Eye (tissue), 1 donor: ENCODE measurements at regions not wholly inside any gene's neighbourhood (a gene's known extent, or its start where the extent isn't known, plus 50 kb on each side); places are given as distances from the start of the nearest gene placed in this dataset.

Experiments used
- DNase-seq: peaks from one replicate; pipeline ENCODE4 v3.0.0-alpha.2; 2015

DNA sequence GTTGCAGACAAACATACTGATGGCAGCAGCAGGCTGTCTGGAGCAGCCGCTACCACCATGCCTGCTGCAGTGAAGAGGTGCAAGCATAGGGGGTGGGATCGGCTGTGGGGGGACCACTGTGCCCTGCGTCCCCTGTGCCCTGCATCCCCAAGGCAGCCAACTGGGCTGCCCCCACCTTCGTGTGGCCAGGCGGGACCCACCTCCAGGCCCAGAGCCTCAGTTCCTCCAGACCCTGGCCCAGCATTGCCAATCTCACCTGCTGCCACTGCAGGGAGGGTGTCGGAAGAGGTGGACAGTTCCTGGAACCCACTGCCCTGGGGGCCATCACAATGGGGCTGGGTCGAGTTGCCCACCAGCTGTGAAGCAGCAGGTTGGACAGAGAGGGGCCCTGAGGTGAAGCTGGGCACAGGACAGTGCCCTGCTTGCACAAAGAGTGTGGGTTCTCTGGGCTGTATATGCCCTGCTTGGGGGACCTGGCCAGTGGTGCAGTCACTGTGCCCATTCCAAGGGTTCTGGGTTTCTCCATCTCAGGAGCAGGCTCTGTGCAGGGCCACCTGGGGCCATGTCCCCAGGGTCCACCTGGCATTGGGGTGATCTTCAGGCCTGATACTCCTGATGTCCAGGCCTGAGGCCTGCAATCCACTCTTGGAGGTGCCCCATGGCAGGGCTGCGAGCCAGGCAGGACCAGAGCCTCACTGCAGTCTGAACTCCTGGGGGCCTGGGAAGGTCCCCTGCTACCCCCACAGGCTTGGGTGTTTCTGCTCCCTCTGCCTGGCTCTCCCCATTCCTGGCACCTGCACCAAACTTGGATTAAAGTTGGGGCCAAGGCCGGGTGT lies 261.4 kb upstream of the NRIP1 start:
- DNase-seq: no peak

DNA sequence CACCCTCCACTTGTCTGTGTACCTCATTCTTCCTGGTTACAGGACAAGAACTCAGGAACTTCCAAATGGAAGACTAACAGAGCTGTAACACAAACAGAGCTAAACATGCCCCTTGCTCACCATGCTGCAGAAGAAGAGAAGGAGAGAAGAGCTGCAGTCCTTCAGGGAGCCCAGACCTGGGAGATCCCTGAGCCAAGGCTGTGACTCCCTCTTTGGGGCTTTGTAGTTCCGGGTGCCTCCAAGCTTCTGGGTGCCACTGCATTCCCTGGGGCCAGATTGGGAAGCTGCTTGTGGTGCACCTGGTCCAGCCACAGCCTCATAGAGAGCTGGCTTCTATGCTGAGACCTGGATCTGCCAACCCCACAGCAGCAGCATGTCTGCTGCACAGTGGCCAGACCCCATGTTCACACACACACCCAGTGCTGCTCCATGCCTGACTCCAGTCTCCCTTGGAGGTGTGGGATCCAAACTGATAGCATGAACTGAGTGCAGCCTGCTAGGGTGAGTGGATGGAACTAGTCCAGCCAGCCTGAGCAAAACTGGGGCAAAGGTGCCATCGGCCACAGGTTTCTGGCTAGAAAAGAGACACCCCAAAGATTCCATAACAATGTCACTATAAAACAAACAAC lies 263.0 kb upstream of the NRIP1 start:
- no peak for DNase-seq

GRCh38 chr21:15329191-15329590 lies 264.4 kb upstream of the NRIP1 start:
- no peak for DNase-seq

- no peak for DNase-seq
Measured at GRCh38 chr21:15330872-15331271, 266.1 kb upstream of the NRIP1 start.

GRCh38 chr21:15332572-15332971 lies 267.8 kb upstream of the NRIP1 start:
- no peak for DNase-seq

DNA sequence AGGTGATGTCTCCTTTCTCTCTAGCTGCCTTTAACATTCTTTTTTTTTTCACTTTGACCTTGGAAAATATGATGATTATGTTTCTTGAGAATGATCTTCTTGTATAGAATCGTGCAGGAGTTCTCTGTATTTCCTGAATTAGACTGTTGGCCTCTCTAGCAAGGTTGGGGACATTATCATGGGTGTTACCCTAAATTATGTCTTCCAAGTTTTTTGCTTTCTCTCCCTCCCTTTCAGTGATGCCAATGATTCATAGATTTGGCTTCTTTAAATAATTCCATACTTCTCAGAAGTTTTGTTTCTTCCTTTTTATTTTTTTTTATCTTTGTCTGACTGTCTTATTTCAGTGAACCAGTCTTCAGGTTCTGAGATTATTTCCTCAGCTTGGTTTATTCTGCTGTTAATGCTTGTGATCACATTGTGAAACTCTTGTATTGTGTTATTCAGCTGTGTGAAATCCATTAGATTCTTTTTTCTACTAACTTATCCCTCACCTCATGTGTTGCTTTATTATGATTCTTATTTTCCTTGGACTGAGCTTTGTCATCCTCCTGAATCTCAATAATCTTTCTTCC lies 268.4 kb upstream of the NRIP1 start:
- no peak for DNase-seq

DNA sequence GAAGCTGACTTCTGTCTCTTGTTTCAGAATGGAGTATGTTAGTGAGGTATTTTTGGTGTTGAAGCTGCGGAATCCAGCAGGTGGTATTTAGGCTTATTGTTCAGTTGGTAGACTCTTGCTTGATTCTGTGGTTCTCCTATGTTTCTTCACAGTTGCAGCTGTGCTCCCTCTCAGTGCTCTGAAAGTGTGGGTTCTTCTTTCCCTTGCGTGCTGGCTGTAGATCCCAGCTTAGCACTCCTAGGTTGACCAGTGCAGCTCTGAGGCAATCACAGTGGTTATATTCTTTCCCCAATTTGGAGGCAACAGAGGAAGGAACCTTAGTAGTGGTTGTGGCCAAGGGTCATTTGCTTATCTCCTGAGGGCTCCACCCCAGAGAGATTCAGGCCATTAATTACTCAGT lies 269.2 kb upstream of the NRIP1 start:
- no peak for DNase-seq

DNA sequence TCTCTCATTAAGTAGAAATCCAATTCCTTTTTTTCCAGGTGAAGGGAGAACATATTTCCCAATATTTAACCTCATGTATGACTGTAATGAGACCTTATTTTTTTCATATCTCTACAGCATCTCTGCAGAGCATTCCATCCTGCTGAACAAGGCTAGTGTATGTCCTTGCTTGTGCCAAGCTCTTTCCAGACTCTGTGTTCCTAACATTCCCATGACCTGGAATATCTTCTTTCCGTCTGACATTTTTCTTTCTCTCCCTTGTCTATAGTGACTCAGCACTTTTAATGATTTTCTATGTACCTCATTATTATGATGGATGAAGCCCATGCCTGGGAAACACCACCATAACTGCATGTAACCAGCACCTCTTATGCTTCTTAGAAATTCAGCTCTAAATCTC lies 278.3 kb upstream of the NRIP1 start:
- DNase-seq: no peak

DNA sequence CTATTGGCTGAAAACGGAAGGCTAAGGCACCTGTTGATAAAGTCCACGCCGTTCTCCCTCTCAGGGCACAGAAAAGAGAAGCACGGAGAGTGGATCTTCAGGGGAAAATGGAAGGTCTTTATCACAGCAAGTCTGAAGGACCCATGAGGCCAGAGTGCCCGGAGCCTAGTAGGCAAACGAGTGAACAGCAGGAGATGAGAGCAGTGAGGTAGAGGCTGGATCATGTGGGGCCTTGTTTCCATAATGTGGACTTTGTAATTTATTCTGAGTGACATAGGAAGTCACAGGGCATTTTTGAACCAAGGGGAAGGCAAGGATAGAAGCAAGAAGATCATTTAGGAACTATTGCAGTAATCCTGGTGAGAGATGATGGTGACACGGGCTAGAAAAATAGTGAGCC lies 287.2 kb upstream of the NRIP1 start:
- DNase-seq: no peak

DNA sequence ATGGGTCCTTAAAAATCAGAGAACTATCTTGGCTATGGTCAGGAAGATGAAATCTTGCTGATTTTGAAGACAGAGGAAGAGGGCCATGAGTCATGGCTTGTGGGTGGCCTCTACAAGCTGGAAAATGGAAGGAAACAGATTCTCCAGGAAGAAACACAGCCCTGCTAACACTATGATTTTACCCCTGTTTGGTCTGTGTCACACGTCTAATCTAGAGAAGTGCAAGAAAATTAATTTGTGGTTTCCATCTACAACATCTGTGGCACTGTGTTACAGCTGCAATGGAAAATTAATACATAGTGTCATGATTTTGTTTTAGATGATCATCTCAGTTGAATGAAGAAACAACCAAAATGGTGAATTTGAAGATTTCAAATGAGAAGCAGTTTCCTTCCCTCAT lies 288.7 kb upstream of the NRIP1 start:
- no peak for DNase-seq

GRCh38 chr21:15354516-15354915 lies 289.7 kb upstream of the NRIP1 start:
- no peak for DNase-seq

DNA sequence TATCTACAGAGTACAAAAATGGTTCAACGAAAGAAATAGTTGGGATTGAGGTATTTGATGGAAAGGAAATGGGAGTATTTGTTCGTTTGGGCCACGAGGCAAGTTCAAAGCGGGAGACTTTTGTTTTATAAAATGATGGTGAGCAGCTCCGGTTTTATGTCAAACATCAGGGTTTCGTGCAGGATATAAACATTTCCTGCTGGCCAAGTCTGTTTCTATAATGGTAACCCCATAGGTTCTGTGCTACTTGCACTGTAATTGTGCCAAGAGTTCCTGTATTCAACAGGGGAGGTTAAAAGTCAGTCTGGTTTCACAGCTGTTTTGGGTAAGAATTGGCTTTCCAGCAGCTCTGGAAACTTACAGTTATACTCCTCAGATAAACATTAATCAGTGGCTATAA lies 290.3 kb upstream of the NRIP1 start:
- no peak for DNase-seq

DNA sequence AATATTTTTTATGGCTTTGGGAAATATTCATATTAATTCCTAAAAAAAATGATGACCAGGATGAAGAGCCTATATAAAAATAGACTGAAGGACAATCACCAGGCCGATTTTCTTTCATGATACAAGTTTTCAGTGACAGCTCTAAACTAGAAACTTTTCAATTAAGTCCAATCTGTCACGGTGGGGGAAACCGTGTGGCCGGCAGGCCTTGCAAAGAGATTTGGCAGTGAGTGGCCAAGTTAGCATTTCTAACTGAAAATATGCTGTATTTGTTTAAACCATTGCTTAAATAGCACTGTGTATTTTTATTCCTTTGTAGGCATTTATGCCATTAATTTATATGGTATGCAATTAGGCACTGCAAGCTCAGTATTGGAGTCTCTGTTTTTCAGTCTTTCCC lies 294.5 kb upstream of the NRIP1 start:
- no peak for DNase-seq

- no peak for DNase-seq
Measured at GRCh38 chr21:15362458-15362857, 297.7 kb upstream of the NRIP1 start.

DNA sequence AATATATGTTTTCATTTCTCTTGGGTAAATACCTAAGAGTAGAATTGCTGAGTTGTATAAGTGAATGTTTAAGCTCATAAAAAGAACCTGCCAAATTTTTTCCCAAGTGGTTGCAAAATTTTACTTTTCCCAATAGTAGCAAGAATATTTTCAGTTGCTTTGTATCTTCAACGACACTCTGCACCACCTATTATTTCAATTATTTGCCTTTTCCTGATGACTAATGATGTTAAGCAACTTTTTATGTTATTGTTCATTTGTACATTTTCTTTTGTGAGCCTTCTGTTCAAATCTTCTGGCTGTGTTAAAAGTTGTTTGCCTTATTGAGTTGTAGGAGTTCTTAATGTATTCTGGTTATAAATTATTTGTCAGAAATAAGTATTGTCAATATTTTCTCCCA lies 299.1 kb upstream of the NRIP1 start:
- no peak for DNase-seq

GRCh38 chr21:15365751-15366392 lies 301.1 kb upstream of the NRIP1 start:
- no peak for DNase-seq

- no peak for DNase-seq
Measured at GRCh38 chr21:15366555-15366954, 301.8 kb upstream of the NRIP1 start.

GRCh38 chr21:15367061-15367626 lies 302.3 kb upstream of the NRIP1 start:
- no peak for DNase-seq

DNA sequence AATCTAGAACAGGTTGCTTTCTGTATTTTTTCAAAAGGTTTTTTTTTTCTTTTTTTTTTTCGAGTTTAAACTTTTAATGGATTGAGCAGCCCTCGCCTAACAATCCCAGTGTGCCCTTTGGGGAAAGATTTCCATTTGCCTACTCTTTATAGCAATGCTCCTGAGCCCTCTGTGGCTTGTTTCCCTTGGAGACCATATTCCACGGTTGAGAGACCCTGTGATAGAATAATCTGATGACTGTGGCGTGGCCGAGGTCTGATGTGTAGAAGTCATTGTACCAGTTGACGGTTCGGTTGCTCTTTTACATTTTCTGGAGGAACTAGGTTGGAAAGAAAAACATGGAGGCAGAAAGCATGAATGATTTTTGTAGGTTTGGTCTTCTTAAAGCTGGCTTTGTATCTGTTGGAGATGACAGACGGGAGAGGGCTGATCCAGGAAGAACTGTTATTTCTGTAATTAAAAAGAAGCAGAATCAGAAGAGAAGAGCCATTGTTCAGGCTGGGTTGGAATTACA lies 305.7 kb upstream of the NRIP1 start:
- peak; percentile 84 for DNase-seq

- no peak for DNase-seq
Measured at GRCh38 chr21:15373941-15374340, 309.1 kb upstream of the NRIP1 start.

DNA sequence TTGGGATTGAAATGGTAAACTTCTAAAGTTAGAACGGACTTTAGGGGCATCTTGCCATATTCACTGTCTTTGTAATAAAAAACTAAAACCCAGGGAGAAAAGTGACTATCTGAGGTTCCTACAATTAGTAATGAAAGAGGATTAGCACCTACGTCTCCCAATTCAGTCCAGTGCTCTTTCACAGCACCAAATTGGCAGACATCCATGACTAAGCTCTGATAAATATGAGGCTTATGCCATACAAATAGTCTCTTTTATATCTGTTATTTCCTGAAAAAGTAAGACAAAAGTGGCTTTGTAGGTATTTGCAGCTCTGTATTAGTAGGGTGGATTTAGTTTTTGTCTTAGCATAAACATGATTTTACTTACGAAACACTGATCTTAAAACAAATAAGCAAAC lies 315.0 kb upstream of the NRIP1 start:
- DNase-seq: no peak

DNA sequence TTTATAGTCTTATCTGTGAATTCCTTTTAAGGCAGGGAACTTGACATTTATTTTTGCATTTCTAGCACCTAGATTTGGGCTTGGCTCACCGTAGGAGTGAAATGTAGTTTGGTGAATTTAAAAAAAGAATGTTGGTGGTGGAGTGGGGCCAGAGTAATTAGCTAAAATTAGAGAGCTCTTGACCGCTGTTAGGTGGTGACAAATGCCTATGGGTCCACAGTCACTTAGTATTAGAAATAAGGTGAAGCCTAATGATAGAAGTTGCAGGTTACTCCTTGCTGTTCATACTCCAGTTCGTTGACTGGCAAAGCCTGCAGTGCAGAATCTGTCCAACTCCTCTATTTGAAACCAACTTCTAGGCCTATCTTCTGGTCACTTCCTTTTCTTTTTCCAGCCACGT lies 318.8 kb upstream of the NRIP1 start:
- no peak for DNase-seq

DNA sequence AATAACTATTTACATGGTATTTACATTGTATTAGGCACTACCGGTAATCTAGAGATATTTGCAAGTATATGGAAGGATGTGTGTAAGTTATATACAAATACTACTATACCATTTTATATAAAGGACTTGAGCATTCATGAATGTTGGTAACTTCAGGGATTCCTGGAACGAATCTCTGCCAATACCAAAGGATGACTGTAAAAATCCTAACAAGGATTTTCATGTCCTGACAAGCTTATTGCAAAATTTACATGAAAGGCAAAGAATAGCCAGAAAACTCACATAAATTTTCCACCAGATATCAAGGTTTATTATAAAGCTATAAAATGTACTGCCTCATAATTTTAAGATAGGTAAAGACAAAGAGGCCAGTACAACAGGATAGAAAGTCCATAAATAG lies 325.2 kb upstream of the NRIP1 start:
- no peak for DNase-seq
